ENCODE measurements at regions not wholly inside any gene's neighbourhood (a gene's known extent, or its start where the extent isn't known, plus 50 kb on each side); places are given as distances from the start of the nearest gene placed in this dataset.
"Not testable (repeated sequence)": the region's sequence is repeated elsewhere in the genome, so short reads cannot be mapped to it uniquely, and the experiment has no call there.

DNA sequence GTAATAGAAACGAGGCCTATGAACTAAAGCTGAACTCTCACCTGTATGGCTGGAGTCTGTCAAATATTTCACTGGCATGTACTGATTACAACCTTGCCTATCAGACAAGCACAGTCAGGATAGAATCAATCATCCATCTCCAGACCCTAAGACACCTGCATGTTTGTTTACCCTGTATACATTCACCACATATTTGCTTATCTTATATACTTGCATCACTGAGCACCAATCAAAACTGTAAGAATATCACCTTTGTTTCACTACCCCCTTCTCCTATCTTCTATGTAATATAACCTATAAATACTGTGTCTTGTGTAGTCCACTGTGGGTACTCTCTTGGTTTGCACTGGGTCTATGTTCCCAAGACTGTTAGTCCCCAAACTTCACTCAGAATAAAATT, 1085.7 kb downstream of the TAF11L14 start:
- no peak for DNase-seq
- CTCF ChIA-PET: no interaction called here
- H3K4me3 Mint-ChIP-seq (ENCODE audit: low read depth, unreplicated experiment): no peak overlapping the region
- no TSS peak for BruUV-seq (replicated peaks)
- no peaks in the 10 kb centered on the region for H3K9me3 Mint-ChIP-seq (ENCODE audit: low read depth, unreplicated experiment)
- no peak for TF ChIP-seq CTCF (IDR thresholded peaks at IDR 0.05; ENCODE audit: unreplicated experiment)
- no peaks in the 10 kb centered on the region for H3K4me1 Mint-ChIP-seq (ENCODE audit: low read depth, unreplicated experiment)
- H3K27me3 Mint-ChIP-seq (ENCODE audit: unreplicated experiment): no peaks in the 10 kb centered on the region
- no peaks in the 10 kb centered on the region for H3K36me3 Mint-ChIP-seq (ENCODE audit: insufficient read depth, unreplicated experiment)
- intact Hi-C loops (cut with micrococcal nuclease; ENCODE audit: unreplicated experiment): no loop called here
- H3K27ac Mint-ChIP-seq (ENCODE audit: unreplicated experiment): no peak overlapping the region

GRCh38 chr5:18732556-18733479, 1098.6 kb downstream of the TAF11L14 start:
- CTCF ChIA-PET: interaction anchor here (1.0 kb wide), 1 partner anchor 13 kb away, joined by 3 read pairs; no protein-coding TSS in a partner anchor
- intact Hi-C loops (cut with micrococcal nuclease; ENCODE audit: unreplicated experiment): no loop called here
- Mint-ChIP-seq H3K4me1 (ENCODE audit: low read depth, unreplicated experiment) (no peaks in the 10 kb centered on the region), H3K36me3 (ENCODE audit: insufficient read depth, unreplicated experiment) (no peaks in the 10 kb centered on the region), H3K9me3 (ENCODE audit: low read depth, unreplicated experiment) (peaks cover 7% of the 10 kb centered on the region), H3K4me3 (ENCODE audit: low read depth, unreplicated experiment) (no peak overlapping the region), H3K27ac (ENCODE audit: unreplicated experiment) (no peak overlapping the region), H3K27me3 (ENCODE audit: unreplicated experiment) (no peaks in the 10 kb centered on the region)
- TF ChIP-seq CTCF (IDR thresholded peaks at IDR 0.05; ENCODE audit: unreplicated experiment): no peak
- BruUV-seq (replicated peaks): no TSS peak
- DNase-seq: no peak

DNA sequence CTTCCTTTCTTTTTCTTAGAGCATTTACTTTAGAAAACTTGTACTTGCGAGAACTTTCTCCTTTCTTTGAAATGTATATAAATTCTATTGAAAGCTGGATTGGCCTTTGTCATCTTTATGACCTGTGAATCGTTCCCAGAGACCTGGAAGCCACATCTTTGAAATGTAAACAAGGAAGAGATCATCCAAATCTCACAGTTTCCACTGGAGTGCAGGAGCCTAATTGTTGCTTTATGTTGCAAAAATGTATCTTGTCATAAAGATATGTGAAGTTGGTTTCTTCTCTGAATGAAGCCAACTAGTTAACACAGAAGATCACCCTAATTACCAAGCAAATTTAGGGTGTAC, 1101.8 kb downstream of the TAF11L14 start:
- no peak overlapping the region for H3K4me3 Mint-ChIP-seq (ENCODE audit: low read depth, unreplicated experiment)
- CTCF ChIA-PET: no interaction called here

DNA sequence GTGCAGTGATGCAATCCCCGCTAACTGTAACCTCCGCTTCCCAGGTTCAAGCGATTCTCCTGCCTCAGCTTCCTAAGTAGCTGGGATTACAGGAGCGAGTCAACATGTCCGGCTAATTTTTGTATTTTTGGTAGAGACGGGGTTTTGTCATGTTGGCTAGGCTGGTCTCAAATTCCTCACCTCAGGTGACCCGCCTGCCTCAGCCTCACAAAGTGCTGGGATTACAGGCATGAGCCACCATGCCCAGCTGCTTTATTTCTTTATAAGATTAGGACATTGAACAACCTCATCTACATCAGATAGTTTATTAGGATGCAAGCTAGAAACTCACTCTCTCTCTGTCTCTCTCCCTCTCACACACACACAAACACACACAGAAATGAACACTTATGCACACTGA, 1102.5 kb downstream of the TAF11L14 start:
- DNase-seq; H3K9me3 Mint-ChIP-seq (ENCODE audit: low read depth, unreplicated experiment); H3K4me1 Mint-ChIP-seq (ENCODE audit: low read depth, unreplicated experiment); H3K4me3 Mint-ChIP-seq (ENCODE audit: low read depth, unreplicated experiment); H3K36me3 Mint-ChIP-seq (ENCODE audit: insufficient read depth, unreplicated experiment); intact Hi-C loops (cut with micrococcal nuclease; ENCODE audit: unreplicated experiment); H3K27ac Mint-ChIP-seq (ENCODE audit: unreplicated experiment); CTCF ChIA-PET; H3K27me3 Mint-ChIP-seq (ENCODE audit: unreplicated experiment); BruUV-seq (replicated peaks): not testable (repeated sequence)

More for the DNA sequence above, 1101.8 kb downstream of the TAF11L14 start:
- H3K4me1 Mint-ChIP-seq (ENCODE audit: low read depth, unreplicated experiment): no peaks in the 10 kb centered on the region
- peaks cover 3% of the 10 kb centered on the region for H3K9me3 Mint-ChIP-seq (ENCODE audit: low read depth, unreplicated experiment)
- no peak for DNase-seq
- no peak for TF ChIP-seq CTCF (IDR thresholded peaks at IDR 0.05; ENCODE audit: unreplicated experiment)
- intact Hi-C loops (cut with micrococcal nuclease; ENCODE audit: unreplicated experiment): no loop called here
- H3K27me3 Mint-ChIP-seq (ENCODE audit: unreplicated experiment): no peaks in the 10 kb centered on the region
- H3K27ac Mint-ChIP-seq (ENCODE audit: unreplicated experiment): no peak overlapping the region
- no peaks in the 10 kb centered on the region for H3K36me3 Mint-ChIP-seq (ENCODE audit: insufficient read depth, unreplicated experiment)
- no TSS peak for BruUV-seq (replicated peaks)

DNA sequence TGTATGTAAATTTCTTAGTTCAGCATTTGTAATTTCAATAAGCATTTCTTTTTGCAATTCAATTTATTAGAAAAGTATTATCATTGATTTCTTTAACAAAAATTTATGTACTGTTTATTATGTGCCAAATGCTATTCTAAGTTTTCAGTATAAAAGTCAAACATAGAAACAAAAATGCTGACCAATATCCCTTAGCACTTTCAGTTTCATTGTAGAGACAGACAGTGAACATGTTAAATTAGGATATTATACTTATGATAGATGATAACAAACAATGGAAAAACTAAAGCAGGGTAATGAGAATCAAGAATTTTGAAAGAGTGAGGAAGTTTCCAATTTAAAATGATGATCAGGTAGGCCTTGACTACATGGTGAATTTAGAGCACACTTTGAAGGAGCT, 1106.0 kb downstream of the TAF11L14 start:
- Mint-ChIP-seq H3K9me3 (ENCODE audit: low read depth, unreplicated experiment) (no peaks in the 10 kb centered on the region), H3K4me3 (ENCODE audit: low read depth, unreplicated experiment) (no peak overlapping the region), H3K27me3 (ENCODE audit: unreplicated experiment) (no peaks in the 10 kb centered on the region), H3K4me1 (ENCODE audit: low read depth, unreplicated experiment) (no peaks in the 10 kb centered on the region), H3K36me3 (ENCODE audit: insufficient read depth, unreplicated experiment) (peaks cover 1% of the 10 kb centered on the region), H3K27ac (ENCODE audit: unreplicated experiment) (no peak overlapping the region)
- CTCF ChIA-PET: no interaction called here
- no peak for DNase-seq
- intact Hi-C loops (cut with micrococcal nuclease; ENCODE audit: unreplicated experiment): no loop called here
- no TSS peak for BruUV-seq (replicated peaks)
- TF ChIP-seq CTCF (IDR thresholded peaks at IDR 0.05; ENCODE audit: unreplicated experiment): no peak
